IPS-NIHi7 (cell line): ENCODE measurements at regions not wholly inside any gene's neighbourhood (a gene's known extent, or its start where the extent isn't known, plus 50 kb on each side); places are given as distances from the start of the nearest gene placed in this dataset.

Experiments used
- DNase-seq: peaks from one replicate; pipeline ENCODE4 v3.0.0; 2012; ENCODE audit warnings: mixed read lengths; ENCODE audit errors: extremely low spot score

DNA sequence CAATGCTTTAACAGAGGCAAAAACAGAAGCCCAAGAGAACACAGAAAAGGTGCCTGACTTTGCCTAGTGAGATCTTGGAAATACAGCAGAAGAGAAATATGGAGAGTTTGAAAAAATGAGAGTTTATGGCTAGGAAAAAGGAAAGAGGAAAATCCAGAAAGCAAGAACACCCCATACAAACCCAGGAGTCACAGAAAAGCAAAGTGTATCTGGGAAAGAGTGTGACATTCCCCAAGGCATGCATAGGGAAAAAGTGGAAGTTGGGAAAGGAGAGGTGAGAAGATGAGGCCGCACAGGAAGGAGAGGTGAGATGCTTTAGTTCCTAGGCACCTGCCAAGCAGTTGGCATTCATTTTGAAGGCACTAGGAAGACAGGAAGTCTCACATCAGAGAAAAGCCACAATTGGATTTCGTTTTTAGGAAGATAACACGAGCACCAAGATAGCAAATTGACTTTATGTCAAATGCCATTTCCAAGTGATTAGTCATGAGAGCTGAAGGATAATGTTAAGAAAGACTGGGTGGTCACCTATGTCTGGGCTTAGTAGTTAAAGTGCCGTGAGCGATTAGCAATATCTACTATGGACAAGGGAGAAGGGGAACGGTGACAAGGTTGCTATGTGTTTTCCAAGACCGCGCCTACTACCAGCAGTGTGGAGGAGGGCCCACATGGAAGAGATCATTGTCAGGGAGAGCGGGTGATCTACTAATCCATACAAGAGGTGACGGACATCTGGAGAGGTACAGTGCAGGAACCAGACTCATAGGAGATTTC lies 224.1 kb upstream of the PARD3B start:
- DNase-seq: no peak

- DNase-seq: no peak
Observed at GRCh38 chr2:204321910-204322751, 223.1 kb upstream of the PARD3B start.

GRCh38 chr2:204325468-204325867 lies 219.8 kb upstream of the PARD3B start:
- peak; percentile 76 for DNase-seq

DNA sequence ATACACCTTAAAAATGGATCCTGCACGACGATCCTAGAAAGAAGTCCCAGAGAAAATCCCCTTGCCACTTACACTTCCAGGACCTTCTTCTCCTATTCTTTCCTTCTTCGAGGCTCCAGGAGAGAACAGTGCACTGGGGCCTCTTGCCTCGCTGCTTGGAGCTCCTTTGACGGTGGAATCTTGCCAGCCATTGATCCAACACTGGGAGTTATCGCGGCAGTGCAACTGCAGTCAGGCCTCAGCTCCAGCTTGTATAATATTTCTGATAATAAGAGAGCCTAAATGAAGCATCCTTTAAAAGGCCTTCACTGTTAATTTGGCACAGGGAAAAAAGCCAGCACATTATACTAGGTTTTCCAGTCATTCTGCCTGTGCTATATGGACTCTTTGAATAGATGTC lies 216.9 kb upstream of the PARD3B start:
- DNase-seq: no peak

GRCh38 chr2:204329016-204329415 lies 216.3 kb upstream of the PARD3B start:
- DNase-seq: no peak

DNA sequence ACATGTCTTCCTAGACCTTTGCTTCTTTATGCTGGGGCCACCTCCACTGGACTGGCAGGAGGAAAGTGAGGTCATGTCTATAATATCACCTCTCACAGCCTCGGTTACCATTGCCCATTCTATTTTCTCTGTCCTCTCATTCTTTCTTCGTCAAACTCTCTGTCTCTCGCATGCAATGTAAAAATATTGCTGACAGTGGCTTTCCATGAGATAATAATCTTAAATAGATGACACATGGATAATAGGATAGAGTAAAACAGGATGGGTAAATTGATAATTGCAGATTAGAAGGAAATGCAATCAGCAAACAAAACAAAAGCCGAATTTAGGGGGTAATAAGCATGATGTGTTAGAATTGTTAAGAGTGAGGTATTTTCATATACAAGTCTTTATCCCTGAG lies 215.7 kb upstream of the PARD3B start:
- no peak for DNase-seq

DNA sequence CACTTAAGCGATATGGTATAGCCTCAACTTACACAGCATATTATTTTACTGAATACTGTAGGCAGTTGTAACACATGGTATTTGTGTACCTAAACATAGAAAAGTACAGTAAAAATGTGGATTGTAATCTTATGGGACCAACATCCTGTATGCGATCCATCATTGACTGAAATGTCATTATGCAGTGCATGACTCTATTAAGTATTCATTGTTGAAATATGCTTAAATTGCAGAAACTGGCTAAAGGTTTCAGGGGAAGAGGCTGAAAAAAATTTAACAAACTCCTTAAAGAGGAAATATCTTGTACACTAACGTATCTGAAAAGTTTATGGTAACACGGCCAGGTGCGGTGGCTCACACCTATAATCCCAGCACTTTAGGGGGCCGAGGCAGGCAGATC lies 214.1 kb upstream of the PARD3B start:
- DNase-seq: no peak

GRCh38 chr2:204331988-204332387 lies 213.3 kb upstream of the PARD3B start:
- no peak for DNase-seq

DNA sequence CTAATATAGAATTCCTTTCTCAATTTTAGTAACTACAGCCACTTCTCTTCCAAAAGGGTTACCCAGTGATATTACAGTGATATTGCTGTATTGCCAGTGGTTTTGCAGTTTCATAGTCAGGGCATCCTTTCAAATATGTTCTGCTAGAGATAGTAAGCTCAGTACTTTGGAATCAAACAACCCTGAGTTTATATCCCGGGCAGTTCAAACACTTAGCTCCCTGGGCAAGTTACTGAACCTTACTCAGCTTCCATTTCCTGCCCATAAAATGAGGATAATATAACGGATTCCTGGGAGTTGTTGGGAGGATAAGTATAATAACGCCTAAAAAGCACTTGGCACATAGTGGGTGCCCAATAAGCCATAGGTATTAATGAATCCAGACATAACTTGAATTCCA lies 212.6 kb upstream of the PARD3B start:
- DNase-seq: no peak

GRCh38 chr2:204333861-204334260 lies 211.4 kb upstream of the PARD3B start:
- DNase-seq: no peak

- no peak for DNase-seq
Observed at GRCh38 chr2:204335451-204336058, 209.7 kb upstream of the PARD3B start.

DNA sequence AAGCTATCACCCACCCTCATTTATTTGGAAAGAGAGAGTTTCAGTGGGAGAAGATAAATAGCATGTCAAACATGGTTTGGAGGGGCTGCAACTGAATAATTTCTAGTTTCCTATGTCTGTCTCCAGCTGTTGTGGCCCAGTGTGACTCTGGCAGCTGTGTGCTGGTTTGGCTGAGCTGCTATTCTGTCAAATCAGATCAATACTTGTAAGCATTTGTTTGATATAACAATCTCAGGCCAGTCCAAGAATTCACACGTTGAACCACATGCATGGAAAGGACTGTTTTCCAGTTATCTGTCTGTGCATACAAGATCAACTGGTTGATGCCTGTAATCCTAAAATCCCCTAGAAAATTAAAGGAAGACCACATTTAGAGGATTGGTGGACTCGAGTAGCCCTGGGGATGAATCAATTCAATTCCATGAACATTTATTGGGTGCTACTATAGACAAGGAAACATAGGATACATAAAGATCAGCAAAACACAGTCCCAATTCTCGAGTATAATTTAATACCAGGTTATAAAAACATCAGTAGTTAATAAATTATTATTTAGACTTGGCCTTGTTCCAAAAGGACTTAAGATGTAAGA lies 209.0 kb upstream of the PARD3B start:
- no peak for DNase-seq

GRCh38 chr2:204337638-204338037 lies 207.6 kb upstream of the PARD3B start:
- no peak for DNase-seq

- DNase-seq: no peak
Observed at GRCh38 chr2:204339212-204339715, 206.0 kb upstream of the PARD3B start.

- no peak for DNase-seq
Observed at GRCh38 chr2:204340511-204340910, 204.8 kb upstream of the PARD3B start.

DNA sequence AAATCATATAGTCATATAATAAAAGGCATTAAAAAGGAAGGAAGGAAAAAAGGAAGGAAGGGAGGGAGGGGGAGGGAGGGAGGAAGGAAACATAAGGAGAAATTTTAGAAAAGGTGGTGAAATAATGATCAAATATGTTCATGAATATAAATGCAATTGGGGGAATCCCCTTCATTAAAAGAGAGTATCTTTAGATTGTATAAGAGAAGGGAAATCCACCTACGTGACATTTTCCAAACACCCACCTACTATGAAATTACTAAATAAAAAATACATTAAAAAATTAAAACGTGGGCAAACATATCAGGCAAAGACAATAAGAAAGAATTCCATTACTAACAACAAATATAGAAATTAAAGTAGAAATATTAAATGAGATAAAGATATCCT lies 203.4 kb upstream of the PARD3B start:
- no peak for DNase-seq

DNA sequence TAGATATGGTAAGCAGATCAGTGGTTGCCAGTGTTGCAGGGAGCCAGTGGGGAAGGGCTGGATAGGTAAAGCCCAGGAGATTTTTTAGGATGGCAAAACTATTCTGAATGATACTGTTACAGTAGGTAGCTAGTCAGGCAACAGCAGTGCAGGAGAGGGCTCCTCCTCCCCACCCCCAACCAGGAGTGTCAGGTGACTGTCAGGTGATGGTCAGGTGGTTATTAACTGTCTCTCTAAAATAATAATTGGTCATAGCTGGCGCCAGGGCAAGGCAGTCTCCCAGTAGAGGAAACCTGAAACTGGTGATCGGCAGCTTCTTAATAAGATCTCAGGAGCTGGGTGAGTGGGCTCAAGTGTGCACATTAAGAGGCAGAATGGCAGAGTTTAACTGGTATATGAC lies 201.6 kb upstream of the PARD3B start:
- DNase-seq: no peak

- DNase-seq: no peak
Observed at GRCh38 chr2:204344119-204344518, 201.2 kb upstream of the PARD3B start.

- DNase-seq: no peak
Observed at GRCh38 chr2:204346906-204347305, 198.4 kb upstream of the PARD3B start.

GRCh38 chr2:204353823-204354222 lies 191.5 kb upstream of the PARD3B start:
- no peak for DNase-seq

GRCh38 chr2:204354442-204354856 lies 190.8 kb upstream of the PARD3B start:
- no peak for DNase-seq

DNA sequence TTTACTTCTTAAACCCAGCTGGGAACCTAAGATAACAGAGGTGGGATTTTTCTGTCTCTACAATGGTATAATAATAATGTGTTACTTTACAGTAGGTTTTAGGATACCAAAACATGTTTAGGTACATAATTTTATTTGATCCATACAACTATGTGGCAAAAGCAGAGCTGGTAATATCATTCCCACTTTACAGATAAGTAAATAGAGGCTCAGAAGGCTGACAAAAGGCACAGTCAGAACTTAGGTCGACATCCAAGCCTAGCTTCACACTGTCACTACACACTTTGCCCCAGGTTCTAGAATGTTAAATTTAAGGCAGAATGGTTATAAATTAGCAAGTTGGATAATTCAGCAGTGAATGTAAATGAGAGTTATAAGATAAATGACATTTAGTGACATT lies 189.6 kb upstream of the PARD3B start:
- DNase-seq: no peak
